Hippocampal formation (tissue), 2 donors: ENCODE measurements at regions not wholly inside any gene's neighbourhood (a gene's known extent, or its start where the extent isn't known, plus 50 kb on each side); places are given as distances from the start of the nearest gene placed in this dataset.

Experiments
- DNase-seq, 2 donors: peaks; one replicate each; lab custom pipeline; 2025; lab: John Stamatoyannopoulos, UW

DNA sequence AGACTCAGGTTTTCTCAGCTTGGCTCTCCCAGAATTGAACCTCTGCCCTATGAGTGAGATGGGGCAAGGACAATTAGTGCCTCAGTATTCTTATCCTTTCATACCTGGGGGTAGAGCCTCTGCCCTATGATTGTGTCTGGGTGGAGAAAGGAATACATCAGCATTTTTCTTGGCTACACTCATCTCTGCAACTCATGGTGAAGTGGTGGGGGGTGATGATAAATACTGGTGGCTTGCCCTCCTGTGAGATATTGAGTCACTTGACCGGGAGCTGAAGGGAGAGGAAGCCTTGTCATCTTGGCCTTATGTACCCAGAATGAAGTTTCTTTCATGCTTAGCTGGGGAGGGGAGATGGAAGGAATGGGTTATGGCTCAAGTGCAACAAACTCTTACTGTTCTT, 71.3 kb upstream of the ENOX2 start:
- DNase-seq = no peak

DNA sequence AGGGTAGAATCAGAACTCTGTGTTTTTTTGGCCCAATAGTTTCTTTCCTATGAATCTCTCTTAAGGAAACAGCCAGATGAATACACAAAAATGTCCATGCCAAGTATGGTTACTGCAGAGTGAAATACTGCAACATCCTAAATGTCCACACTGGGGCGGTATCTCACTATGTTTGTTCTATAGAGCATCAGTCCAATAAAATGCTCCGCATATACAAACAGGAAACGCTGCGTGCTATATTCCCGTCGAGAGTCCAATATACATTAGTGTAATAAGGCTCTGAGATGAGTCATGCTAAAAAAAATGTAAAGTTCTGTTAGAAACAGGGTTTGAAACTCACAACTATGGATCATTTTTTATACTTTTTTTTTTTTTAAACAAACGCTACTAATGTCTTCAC, 72.9 kb upstream of the ENOX2 start:
- DNase-seq = peak; percentile 9 to 22

DNA sequence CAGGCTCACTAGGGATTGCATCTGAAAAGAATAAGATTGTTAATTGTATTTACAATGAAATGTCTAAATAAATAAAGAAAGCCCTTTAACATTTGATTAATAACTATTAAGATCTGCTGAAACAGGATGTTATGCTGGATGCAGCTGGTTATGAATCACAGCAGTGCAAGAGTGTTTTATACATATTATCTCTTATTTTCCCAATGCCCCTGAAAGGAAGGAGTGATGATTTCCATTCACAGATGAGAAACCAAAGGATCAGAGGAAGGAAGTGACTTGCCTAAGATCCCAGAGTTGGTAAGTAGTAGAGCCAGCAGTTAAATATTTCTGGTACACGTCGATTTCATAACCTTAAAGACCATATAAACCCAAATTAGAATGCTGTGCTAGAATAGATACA, 76.3 kb upstream of the ARHGAP36 start:
- DNase-seq = no peak

DNA sequence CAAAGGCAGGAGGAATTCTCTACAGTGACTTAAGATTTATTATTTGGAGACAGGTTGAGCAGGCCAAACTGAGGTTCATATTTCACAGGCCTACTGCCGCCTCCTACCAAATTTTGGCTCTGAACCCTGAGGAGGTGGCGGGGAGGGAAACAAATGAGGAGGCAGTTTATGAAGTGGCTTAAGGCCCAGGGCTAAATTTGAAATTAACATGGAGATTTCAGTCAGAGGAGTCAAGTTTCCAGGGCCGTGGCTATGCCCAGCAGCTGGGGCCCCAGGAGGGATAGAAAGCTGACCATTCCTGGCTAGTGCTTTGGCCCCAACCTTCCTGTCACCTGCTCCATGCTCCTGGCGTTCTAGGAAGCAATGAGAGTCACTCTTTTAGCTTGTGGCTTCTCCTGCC, 73.4 kb upstream of the ARHGAP36 start:
- DNase-seq = no peak

DNA sequence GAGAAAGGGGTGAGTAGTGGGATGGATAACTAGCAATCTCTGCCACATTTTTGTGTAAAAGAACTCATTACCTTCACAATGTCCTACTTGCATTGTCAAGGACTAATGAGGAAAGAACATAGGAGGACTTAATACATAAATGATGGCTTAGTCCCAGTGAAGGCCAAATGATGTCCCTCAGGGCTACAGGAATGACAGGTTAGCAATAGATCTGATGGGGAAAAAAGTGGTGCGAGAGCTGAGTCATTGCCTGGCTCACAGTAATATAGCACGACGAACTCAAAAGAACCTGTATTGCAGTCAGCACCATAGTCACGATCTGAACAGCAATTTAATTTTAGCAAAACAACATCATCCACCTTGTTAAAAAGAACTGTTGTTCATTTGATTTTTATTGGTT, 70.9 kb upstream of the ARHGAP36 start:
- DNase-seq = no peak

DNA sequence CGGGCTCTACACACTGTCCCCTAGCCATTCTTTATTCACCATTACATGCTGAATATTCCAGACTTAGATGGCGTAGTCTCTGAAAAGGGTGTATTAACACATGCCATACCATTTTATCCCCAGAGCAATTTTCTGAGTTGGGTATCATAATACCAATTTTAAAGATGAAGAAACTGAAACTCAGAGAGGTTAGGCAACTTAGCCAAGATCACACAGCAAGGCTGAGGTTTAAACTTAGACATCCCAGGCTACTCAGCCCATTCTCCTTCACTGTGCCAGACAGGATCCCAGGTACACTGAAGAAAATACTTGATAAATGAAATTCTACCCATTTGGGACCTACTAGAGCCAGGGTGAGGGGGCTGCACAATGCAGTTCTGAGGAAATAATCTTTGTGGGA, 67.4 kb upstream of the ARHGAP36 start:
- DNase-seq = no peak

DNA sequence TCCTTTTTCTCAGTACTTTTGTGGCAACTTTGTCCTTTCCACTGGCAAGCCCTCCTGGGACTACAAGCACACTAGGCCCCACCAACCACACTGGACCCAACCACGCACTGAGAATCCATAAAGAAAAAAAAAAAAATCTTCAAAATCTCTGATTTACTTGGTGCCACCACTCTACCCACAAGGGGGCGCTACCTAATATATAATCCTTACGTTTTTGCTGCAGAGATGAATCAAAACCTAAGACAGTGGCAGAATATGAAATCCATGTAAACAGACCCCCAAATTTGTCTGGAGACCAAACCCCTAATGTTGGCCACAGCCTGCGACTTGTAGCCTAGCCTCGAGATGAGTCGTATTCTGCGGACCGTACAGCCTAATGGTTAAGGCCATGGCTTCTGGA, 63.5 kb upstream of the ARHGAP36 start:
- no peak for DNase-seq

DNA sequence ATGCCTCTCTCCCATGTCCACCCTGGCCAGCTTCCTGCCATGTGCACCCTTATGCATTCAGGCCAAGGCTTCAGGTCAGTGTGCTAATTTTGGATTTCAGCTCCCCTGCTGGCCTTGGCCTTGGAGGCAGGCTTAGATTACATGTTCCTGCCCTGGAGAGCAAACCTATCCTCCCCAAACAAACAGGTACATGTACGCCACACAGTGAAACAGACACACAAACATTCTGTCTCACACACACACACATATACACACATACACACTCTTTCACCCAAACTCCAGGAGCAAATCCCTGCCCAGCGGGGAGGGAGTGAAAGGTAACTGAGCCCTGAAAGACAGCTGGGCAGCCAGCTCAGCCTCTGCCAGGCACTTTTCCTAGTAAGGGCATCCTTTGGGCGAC, 62.7 kb upstream of the ARHGAP36 start:
- DNase-seq = no peak

DNA sequence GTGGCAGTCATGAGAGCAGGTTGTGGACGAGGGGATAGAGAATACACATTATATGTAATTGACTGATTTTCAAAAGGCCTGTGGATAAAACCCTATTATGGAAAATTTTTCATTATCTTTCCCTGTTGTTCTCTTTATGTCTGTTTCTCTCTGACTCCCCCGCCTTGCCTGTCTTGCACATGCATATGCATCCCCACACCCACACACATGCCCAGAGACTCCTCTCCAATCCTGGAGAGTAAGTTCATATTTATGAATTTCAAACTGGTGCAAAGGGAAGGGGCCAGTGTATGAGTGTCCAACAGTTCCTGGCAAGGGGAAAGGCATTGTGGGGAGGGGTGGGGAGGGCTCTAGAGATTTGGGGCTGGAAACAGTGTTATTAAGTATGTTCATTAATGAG, 60.8 kb upstream of the ARHGAP36 start:
- no peak for DNase-seq

DNA sequence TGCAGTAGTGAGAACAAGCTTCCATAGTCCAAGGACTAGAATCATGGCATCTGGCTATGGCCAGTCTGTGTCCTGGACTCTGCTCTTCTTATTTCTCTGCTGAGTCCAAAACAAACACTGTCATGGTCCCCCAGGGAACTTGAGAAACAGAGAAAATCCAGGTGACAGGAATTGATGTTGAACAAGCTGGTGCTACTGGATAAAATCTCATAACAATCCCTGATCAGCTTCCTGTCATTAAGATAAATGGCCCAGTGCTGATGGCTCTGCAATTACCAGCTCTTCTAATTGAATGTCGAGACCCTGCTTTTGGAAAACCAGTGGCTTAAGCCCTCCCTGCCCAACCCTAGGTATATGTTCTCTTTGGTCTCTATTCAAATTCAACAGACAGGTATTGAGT, 58.8 kb upstream of the ARHGAP36 start:
- no peak for DNase-seq
